GM18499 (cell line): ENCODE measurements at regions not wholly inside any gene's neighbourhood (a gene's known extent, or its start where the extent isn't known, plus 50 kb on each side); places are given as distances from the start of the nearest gene placed in this dataset.

Experiments used
- ATAC-seq: cut with Tn5 transposase; IDR thresholded peaks from one replicate; pipeline ENCODE4 v1.9.1; 2021; ENCODE audit warnings: moderate number of reproducible peaks; ENCODE audit not compliant: insufficient read depth, unreplicated experiment

- no peak for ATAC-seq
Measured at GRCh38 chr6:90669846-90670245, 83.0 kb upstream of the MAP3K7 start.

DNA sequence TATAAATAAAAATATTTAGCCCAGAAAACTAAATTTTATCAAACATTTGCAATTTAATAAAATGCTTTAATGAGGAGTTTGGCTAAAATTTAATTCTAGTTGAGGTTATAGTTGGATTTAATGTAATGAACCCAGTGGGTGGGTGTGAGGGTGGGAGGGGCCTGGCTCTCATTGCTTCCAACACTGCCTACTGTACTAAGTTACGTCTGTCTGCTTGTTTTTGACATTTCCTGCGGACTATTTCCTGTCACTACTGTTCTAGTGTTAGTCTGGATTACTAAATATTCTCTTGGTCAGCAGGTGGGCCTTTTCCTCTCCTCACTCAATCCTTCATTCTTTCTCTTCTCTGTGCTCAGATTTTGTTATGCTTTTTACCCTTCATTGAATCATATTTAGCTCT lies 82.5 kb upstream of the MAP3K7 start:
- ATAC-seq = no peak

DNA sequence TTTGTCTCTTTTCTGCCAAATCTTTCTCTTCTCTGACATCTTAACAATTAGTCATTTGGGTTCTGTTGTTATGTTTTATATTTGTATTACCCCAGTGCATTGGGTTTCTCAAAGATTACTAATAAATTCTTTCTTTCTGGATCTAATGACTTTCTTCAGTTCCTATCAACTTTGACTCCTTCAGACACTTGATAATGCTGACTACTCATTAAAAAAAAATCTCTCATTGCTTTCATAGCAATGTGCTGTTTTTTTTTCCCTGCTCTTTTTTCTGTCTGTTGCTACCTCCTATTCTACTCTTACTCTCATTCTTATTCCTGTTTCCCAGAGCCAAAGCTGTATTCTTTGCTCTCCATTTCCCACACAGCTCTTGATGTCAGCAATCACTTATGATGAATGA lies 81.3 kb upstream of the MAP3K7 start:
- ATAC-seq = no peak

DNA sequence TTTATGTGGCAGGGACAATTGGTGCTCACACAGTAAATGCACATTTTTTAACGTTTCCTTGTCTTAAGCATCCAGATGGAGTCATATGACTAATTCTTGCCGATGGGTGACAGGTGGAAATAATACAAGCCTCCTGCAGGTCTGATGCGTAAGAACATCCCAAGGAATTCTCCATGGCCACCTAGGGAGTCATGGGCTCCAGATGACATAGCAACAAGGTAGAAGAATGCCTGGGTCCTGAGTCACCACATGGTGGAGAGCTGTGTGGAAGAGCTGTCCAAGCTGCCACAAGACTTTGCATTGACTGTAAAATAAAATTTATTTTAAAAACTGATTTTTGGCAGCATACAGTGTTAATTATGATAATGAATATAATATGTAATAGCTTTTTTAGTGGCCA lies 77.0 kb upstream of the MAP3K7 start:
- ATAC-seq = no peak

DNA sequence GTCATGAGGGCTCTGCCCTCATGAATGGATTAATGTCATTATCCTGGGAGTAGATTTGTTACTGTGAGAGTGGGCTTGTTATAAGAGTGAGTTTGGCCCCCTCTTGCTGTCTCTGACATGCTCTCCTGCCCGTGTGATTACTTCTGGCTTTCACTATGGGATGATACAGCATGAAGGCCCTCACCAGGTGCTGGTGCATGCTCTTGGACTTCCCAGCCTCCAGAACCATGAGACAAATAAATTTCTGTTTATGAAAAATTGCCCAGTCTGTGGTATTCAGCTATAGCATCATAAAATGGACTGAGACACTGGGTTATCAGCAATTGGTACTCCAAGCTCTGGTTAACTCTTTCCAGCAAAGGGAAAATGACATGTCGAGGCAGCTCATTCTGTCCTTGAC lies 76.2 kb upstream of the MAP3K7 start:
- no peak for ATAC-seq

GRCh38 chr6:90660931-90661330 lies 74.1 kb upstream of the MAP3K7 start:
- no peak for ATAC-seq

- no peak for ATAC-seq
Measured at GRCh38 chr6:90658497-90658896, 71.6 kb upstream of the MAP3K7 start.

DNA sequence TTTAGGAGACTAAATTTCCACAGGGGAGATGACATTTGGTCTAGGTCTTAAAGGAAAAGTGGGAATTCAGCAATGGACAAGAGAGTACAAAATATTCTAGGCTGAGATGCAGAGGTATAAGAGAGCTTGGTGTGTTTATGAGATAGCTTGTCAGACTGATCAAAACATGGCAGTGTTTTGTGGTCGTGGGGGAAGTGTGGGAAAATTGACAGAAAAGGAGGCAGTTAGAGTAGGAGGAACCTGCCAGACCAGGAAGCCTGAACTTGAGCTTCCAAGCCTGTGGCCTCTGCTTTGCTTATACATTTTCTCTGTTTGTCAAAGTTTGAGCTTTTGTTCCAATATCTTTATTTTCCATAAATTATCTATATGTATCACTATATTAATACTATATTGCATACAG lies 69.5 kb upstream of the MAP3K7 start:
- ATAC-seq = no peak

DNA sequence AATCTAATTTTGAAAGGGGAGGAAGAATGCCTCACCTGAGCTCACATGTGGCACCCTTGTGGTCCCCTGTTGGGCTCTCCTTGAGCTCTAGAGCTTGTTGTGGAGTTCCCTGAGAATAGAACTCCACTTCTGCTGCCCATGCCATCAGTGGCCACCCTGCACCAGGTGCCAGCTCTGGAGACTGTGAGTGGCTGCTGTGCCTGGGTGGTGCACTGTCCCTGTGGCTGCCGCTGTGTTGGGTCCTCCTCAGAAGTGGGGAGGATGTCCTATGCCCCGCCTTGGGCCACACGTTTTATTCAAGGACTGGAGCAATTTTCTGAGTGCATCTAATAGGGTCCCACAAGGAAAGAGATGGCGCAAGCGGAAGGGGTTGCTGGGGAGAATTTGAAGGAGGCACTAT lies 67.9 kb upstream of the MAP3K7 start:
- no peak for ATAC-seq

DNA sequence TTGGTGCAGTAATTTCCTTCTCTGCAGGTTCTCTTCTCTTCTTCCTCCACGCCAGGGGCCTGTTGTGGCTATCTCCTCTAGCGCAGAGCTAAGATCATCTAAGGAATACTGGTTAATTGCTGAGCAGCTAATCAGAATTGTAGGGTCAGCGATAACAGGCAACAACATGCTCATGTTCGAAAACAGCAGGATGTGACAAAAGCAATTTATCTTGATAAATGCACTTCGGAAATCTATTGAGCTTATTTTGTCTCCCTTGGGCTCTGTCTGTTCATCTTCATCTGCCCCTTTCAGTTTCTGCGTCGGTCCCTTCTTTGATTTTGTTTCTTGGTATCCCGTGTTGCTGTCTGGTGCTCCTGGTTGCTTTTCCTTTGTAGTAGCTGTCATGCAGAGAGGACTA lies 67.3 kb upstream of the MAP3K7 start:
- no peak for ATAC-seq

- no peak for ATAC-seq
Measured at GRCh38 chr6:90653750-90654149, 66.9 kb upstream of the MAP3K7 start.

DNA sequence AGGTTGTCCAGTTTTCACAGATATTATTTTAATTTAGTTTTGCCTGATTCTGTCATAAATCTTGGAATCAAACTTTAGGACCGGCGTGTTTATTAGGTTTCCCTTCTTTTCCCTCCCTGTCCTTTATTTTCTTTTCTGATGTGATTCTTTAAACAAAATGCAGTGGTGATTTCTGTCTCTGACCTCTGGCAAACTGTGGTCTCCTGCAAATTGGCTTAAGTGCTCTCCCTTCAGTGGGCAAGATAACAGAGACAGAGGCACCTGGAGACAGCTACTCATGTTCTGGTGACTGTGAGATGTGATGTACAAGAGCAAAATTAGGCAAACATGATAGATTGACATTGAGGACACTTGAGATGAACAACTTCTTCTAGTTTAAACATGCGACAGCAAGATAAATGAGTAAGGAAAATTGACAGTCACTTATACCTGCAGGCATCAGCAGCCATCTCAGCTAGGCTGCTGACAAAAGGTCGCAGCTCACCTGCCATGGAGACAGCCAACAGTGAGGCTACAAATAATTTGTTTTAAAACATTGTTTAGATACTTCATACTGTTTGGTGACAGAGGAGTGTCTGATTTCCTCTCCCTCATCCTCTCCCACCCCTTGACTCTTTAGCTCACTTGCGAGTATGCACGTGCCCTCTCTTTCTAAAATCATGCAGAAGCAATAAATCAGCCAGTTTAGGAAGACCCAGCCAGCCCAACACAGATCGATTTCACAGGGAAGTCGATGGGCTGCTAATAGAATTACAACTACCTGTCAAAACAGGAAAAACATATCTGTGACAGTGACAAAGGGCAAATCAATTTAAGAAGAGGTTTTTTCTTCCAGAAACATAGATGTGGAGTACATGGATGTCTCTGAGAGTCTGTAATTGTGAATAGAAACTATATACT lies 63.4 kb upstream of the MAP3K7 start:
- ATAC-seq = no peak

GRCh38 chr6:90648873-90649272 lies 62.0 kb upstream of the MAP3K7 start:
- ATAC-seq = no peak

- no peak for ATAC-seq
Measured at GRCh38 chr6:90646940-90647339, 60.1 kb upstream of the MAP3K7 start.

- ATAC-seq = no peak
Measured at GRCh38 chr6:90645634-90646033, 58.8 kb upstream of the MAP3K7 start.

GRCh38 chr6:90644492-90644891 lies 57.6 kb upstream of the MAP3K7 start:
- ATAC-seq = no peak

GRCh38 chr6:90643381-90643780 lies 56.5 kb upstream of the MAP3K7 start:
- ATAC-seq = no peak

GRCh38 chr6:90637320-90637719 lies 50.4 kb upstream of the MAP3K7 start:
- ATAC-seq = no peak
